Esophagus (tissue), 2 donors: ENCODE measurements at regions not wholly inside any gene's neighbourhood (a gene's known extent, or its start where the extent isn't known, plus 50 kb on each side); places are given as distances from the start of the nearest gene placed in this dataset.

Source experiments
- H3K27ac ChIP-seq, 2 donors: one replicate each; pipeline ENCODE4 v1.5.1; 2013; ENCODE audit warnings: low read depth in 2 of 2, mild to moderate bottlenecking in 2 of 2, inconsistent platforms in 1 of 2, low read length in 1 of 2, moderate library complexity in 1 of 2
- H3K27me3 ChIP-seq, 2 donors: one replicate each; pipeline ENCODE4 v1.6.1; 2013; ENCODE audit warnings: low read length in 2 of 2, control low read depth in 1 of 2, mild to moderate bottlenecking in 1 of 2; ENCODE audit not compliant: insufficient read depth in 2 of 2, control insufficient read depth in 1 of 2
- H3K36me3 ChIP-seq, 2 donors: one replicate each; pipeline ENCODE4 v1.6.1; 2013; ENCODE audit warnings: low read length in 1 of 2; ENCODE audit not compliant: control insufficient read depth in 2 of 2, insufficient read depth in 2 of 2
- H3K4me1 ChIP-seq, 2 donors: one replicate each; pipeline ENCODE4 v1.6.1; 2013; ENCODE audit warnings: low read length in 1 of 2; ENCODE audit not compliant: control insufficient read depth in 2 of 2, insufficient read depth in 2 of 2
- H3K4me3 ChIP-seq, 2 donors: one replicate each; pipeline ENCODE4 v1.5.1; 2013; ENCODE audit warnings: low read length in 2 of 2, mild to moderate bottlenecking in 2 of 2, low read depth in 1 of 2, moderate library complexity in 1 of 2
- H3K9me3 ChIP-seq, 2 donors: one replicate each; pipeline ENCODE4 v1.6.1; 2013; ENCODE audit warnings: mild to moderate bottlenecking in 2 of 2, low read depth in 1 of 2, low read length in 1 of 2, moderate library complexity in 1 of 2; ENCODE audit not compliant: control insufficient read depth in 2 of 2, insufficient read depth in 1 of 2
- WGBS, 2 donors: extraction: QIAGEN DNeasy Blood & Tissue Kit; methylation state at CpG; one replicate each; pipeline ENCODE4 v1.1.7; 2013; 5-methylcytosine and 5-hydroxymethylcytosine counted together
- donor health status: healthy with polysubstance abuse.
- donor health status: Bipolar disorder and iron deficiency.

DNA sequence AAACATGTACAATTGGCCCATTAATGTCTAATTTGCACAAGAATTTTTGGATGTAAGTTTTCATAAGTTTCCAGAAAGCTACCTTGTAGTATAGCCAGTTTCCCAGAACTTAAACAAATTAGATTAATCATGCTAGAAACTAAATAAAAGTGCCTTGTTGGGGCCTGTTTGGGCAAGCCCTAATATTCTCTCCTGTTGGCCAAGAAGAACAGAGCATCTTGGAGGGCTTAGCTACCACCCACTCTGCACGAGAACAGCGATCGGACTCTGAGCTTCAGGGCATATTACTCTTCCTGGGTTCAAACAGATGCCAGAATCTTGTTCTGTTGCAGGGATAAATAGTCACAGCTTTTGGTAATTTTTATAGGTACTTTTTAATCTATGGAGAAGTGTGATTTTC, 88.2 kb downstream of the GAS1 start:
- no peaks in the 10 kb centered on the region for H3K9me3 ChIP-seq
- H3K4me1 ChIP-seq = peaks cover 0 to 2% of the 10 kb centered on the region in 2 donors
- no peaks in the 10 kb centered on the region for H3K27me3 ChIP-seq
- no peak overlapping the region for H3K4me3 ChIP-seq
- 54 to 78% methylated on average over 3 of the region's 3 CpGs for whole genome bisulfite sequencing, 2 donors
- no peak overlapping the region for H3K27ac ChIP-seq
- H3K36me3 ChIP-seq = no peaks in the 10 kb centered on the region

DNA sequence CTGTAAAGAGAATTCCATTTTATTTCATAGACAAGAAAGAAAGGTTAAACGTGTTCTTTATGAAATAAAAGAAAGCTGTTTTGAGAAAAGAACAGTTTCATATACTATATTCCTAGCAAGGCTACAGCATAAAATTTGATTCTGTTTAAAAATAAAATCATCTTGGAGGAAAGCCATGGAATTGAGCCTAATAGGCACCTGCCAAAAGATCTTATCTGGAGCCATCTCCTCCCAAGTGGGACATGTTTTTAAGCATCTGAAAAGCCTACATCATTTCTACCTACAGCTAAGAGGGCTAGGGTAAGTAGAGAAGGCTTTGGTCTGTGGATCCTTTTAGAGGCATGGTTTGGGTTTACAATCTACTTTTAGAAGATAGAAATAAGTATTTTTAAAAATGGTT, 89.3 kb downstream of the GAS1 start:
- Histone ChIP-seq H3K9me3 (no peaks in the 10 kb centered on the region), H3K4me3 (no peak overlapping the region), H3K27ac (no peak overlapping the region), H3K36me3 (no peaks in the 10 kb centered on the region), H3K4me1 (peaks cover 0 to 2% of the 10 kb centered on the region in 2 donors), H3K27me3 (no peaks in the 10 kb centered on the region)
- 67 to 69% methylated on average over 1 of the region's 1 CpG for WGBS, 2 donors

DNA sequence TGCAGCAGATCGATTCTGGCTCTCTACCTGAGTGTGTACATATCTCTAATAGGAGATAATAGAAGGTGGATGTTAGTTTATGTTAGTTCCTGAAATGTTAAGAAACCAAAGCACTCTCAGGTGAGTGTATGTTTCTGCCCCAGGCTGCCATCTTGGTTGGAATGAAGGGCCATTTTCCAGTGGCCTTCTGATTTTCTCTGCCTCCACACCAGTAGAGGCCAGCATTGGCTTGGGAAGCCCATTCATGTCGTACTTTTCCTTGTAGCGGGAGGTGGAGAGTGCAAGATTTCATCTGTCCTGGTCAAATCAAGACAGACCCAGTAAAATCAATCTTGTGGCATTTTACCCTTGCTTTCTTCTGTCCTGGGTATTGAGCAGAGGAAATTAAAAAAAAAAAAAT, 91.0 kb downstream of the GAS1 start:
- H3K27ac ChIP-seq = no peak overlapping the region
- no peaks in the 10 kb centered on the region for H3K27me3 ChIP-seq
- H3K36me3 ChIP-seq = no peaks in the 10 kb centered on the region
- H3K4me1 ChIP-seq = peaks cover 0 to 2% of the 10 kb centered on the region in 2 donors
- H3K4me3 ChIP-seq = no peak overlapping the region
- 83 to 92% methylated on average over 3 of the region's 3 CpGs for WGBS, 2 donors
- H3K9me3 ChIP-seq = no peaks in the 10 kb centered on the region

- no peaks in the 10 kb centered on the region for H3K27me3 ChIP-seq
- H3K4me3 ChIP-seq = no peak overlapping the region
- H3K36me3 ChIP-seq = no peaks in the 10 kb centered on the region
- 33 to 38% methylated on average over 5 of the region's 5 CpGs for WGBS, 2 donors
- H3K9me3 ChIP-seq = no peaks in the 10 kb centered on the region
- H3K27ac ChIP-seq = no peak overlapping the region
- H3K4me1 ChIP-seq = peaks cover 0 to 2% of the 10 kb centered on the region in 2 donors
Observed at GRCh38 chr9:86854898-86855523, 92.3 kb downstream of the GAS1 start.

GRCh38 chr9:86846656-86847055, 100.7 kb downstream of the GAS1 start:
- Histone ChIP-seq H3K4me1 (no peaks in the 10 kb centered on the region), H3K4me3 (no peak overlapping the region), H3K36me3 (no peaks in the 10 kb centered on the region), H3K27me3 (no peaks in the 10 kb centered on the region), H3K9me3 (no peaks in the 10 kb centered on the region), H3K27ac (no peak overlapping the region)
- WGBS, 2 donors = 81 to 84% methylated on average over 5 of the region's 5 CpGs

DNA sequence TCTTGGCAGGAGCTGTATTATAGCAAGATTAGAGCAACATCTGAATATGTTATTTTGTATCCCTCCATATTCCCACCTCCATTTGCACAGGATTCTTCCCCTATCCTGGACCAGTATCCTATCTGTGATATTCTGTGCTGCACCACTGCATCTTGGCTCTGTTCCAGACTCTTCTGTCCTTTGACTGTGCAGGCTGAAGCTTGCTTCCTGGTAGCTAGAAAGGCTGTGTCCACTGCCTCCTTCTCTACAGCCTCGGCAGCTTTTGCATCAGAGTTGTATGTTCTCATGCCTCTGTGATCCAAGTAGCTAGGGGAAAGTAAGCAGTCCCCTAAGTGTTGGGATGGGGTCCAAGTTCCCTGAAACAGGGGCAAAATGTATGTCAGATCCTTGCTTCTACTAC, 104.1 kb downstream of the GAS1 start:
- Histone ChIP-seq H3K4me3 (no peak overlapping the region), H3K4me1 (no peaks in the 10 kb centered on the region), H3K36me3 (no peaks in the 10 kb centered on the region), H3K9me3 (no peaks in the 10 kb centered on the region), H3K27ac (no peak overlapping the region), H3K27me3 (no peaks in the 10 kb centered on the region)
- 30 to 34% methylated on average over 1 of the region's 1 CpG for WGBS, 2 donors

- no peaks in the 10 kb centered on the region for H3K4me1 ChIP-seq
- no peaks in the 10 kb centered on the region for H3K36me3 ChIP-seq
- WGBS, 2 donors = 68 to 78% methylated on average over 6 of the region's 6 CpGs
- no peaks in the 10 kb centered on the region for H3K27me3 ChIP-seq
- H3K9me3 ChIP-seq = no peaks in the 10 kb centered on the region
- no peak overlapping the region for H3K27ac ChIP-seq
- no peak overlapping the region for H3K4me3 ChIP-seq
Observed at GRCh38 chr9:86842573-86842972, 104.7 kb downstream of the GAS1 start.

DNA sequence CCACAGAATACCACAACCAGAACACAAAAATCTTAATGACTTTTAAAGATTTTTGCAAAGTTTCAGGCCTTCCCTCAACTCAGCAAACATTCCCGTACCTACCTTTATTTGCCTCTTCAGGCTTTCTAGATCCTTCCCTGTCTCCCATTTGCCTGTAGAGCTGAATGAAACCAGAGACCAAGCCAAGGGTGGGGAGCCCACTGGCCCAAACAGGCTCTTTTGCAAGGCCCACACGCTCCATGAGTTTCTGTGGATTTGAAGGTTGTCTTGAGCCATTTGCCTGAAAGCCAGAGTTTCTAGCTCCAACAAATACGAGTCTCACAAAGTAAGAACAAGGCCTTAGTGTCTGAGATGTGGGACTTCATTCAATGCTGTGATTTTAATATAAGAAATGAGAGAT, 107.8 kb downstream of the GAS1 start:
- no peaks in the 10 kb centered on the region for H3K27me3 ChIP-seq
- no peaks in the 10 kb centered on the region for H3K9me3 ChIP-seq
- H3K4me1 ChIP-seq = no peaks in the 10 kb centered on the region
- no peak overlapping the region for H3K27ac ChIP-seq
- 84 to 87% methylated on average over 3 of the region's 3 CpGs for WGBS, 2 donors
- no peak overlapping the region for H3K4me3 ChIP-seq
- no peaks in the 10 kb centered on the region for H3K36me3 ChIP-seq

DNA sequence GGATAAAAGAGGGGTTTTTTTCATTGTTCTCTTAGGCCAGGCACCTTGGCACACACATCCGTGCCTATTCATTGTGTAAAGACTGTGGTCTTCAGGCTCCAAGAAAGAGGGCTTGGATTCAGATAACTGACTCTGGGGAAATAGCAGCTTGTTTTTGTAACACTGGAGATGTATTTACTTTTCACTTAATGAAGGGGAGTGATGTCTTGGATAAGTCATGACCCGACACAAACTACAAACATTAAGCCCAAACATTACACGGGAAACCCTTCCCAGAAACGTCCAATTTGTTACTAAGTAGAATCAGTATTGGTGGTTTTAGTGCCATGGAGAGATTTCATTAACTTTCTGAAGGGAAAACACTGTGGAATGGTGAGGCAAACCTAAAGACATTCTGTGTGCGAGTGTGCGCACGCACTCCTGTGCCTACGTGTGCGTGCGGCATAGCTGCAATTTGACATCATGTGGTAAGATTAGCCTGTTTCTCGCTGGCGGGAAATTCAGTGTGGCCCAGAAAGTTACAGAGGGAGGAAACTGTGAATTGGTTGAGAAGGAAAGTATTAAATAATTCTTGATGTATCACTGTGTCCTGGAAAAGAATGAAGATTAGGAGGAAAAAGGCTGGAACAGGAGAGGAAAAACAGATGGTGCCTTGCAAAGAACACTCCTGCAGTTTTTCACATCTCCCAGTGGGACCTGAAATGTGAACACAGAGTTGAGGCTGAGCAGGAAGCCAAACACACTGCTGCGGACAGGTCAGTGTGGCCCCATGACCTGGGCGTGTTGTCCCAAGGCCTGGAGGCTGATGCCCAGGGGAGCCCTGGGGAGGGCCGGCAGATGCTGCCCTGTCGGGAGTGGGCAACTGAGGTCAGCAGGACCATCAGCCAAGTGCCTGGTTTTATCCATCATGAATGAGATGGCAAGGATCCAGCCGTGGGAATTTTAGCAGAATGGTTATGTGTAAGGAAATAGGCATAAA, 108.5 kb downstream of the GAS1 start:
- no peaks in the 10 kb centered on the region for H3K36me3 ChIP-seq
- H3K27ac ChIP-seq = no peak overlapping the region

More for the DNA sequence above, 108.5 kb downstream of the GAS1 start:
- no peaks in the 10 kb centered on the region for H3K4me1 ChIP-seq
- H3K4me3 ChIP-seq = no peak overlapping the region
- H3K9me3 ChIP-seq = no peaks in the 10 kb centered on the region
- 75 to 79% methylated on average over 17 of the region's 17 CpGs for WGBS, 2 donors
- no peaks in the 10 kb centered on the region for H3K27me3 ChIP-seq
